ENCODE measurements at regions not wholly inside any gene's neighbourhood (a gene's known extent, or its start where the extent isn't known, plus 50 kb on each side); places are given as distances from the start of the nearest gene placed in this dataset.

- Histone ChIP-seq H2BK120ac (ENCODE audit: low read depth, low read length, poor library complexity, severe bottlenecking) (no peak overlapping the region), H3K9me3 (ENCODE audit: control insufficient read depth, low read depth, low read length) (no peaks in the 10 kb centered on the region), H3K56ac (ENCODE audit: insufficient read length, low read depth, low read length) (no peak overlapping the region), H3K23me2 (ENCODE audit: insufficient read length, low read depth, low read length, poor library complexity, severe bottlenecking) (no peaks in the 10 kb centered on the region), H2AFZ (ENCODE audit: low read length) (no peak overlapping the region), H4K20me1 (ENCODE audit: control insufficient read depth, insufficient read depth, insufficient read length) (no peaks in the 10 kb centered on the region), H3K27ac (ENCODE audit: insufficient read length, low read depth, low read length) (no peak overlapping the region), H3K4me1 (ENCODE audit: insufficient read depth, low read length) (no peaks in the 10 kb centered on the region), H4K5ac (ENCODE audit: insufficient read length, low read depth, low read length) (no peak overlapping the region), H2BK5ac (ENCODE audit: insufficient read length, low read length) (no peak overlapping the region), H3K9ac (ENCODE audit: extremely low read depth, insufficient read length, low read length) (no peak overlapping the region), H2BK12ac (ENCODE audit: insufficient read length, low read depth, low read length) (no peak overlapping the region), H3K18ac (ENCODE audit: insufficient read length, low read depth, low read length) (no peak overlapping the region), H3T11ph (ENCODE audit: low read length) (no peak overlapping the region), H3K79me2 (ENCODE audit: insufficient read depth, low read length) (no peaks in the 10 kb centered on the region), H3K4me2 (ENCODE audit: insufficient read depth, insufficient read length, low read length) (no peak overlapping the region), H2AK5ac (ENCODE audit: insufficient read length, low read length) (no peak overlapping the region), H3K27me3 (ENCODE audit: insufficient read depth, low read length) (no peaks in the 10 kb centered on the region), H4K91ac (ENCODE audit: insufficient read length, low read depth, low read length) (no peak overlapping the region), H3K23ac (ENCODE audit: insufficient read length, low read depth, low read length) (no peak overlapping the region), H3K14ac (ENCODE audit: insufficient read depth, low read length) (no peak overlapping the region), H4K8ac (replicated peaks; ENCODE audit: insufficient read length, low read depth, low read length) (no peak overlapping the region), H2BK20ac (ENCODE audit: low read depth, low read length, poor library complexity, severe bottlenecking) (no peak overlapping the region), H3K79me1 (ENCODE audit: insufficient read depth, low read depth, low read length, poor library complexity, severe bottlenecking) (no peaks in the 10 kb centered on the region), H3K4ac (ENCODE audit: low read depth, low read length) (no peak overlapping the region), H2BK15ac (ENCODE audit: low read depth, low read length) (no peak overlapping the region)
- TF ChIP-seq CTCF (conservative IDR thresholded peaks at IDR 0.05), result no peak
- no peaks in the 10 kb centered on the region for H3K36me3 Mint-ChIP-seq (ENCODE audit: insufficient read depth in 1 of 3, low read depth in 3 of 3)
- no peaks in the 10 kb centered on the region for H3K9me3 Mint-ChIP-seq
- no peak overlapping the region for H3K27ac Mint-ChIP-seq
- H3K4me1 Mint-ChIP-seq, result no peaks in the 10 kb centered on the region
- no peak for DNase-seq
- no peaks in the 10 kb centered on the region for H3K27me3 Mint-ChIP-seq (ENCODE audit: low read depth)
- no CpG with 5 or more reads among the region's 1 CpG for WGBS (ENCODE audit: extremely low coverage, insufficient read length, low lambda C conversion rate)
- no peak overlapping the region for H3K4me3 Mint-ChIP-seq
Measured at GRCh38 chr5:60131504-60131903, 238.0 kb upstream of the PDE4D start.

Data from H9 (cell line).